GM18511 (cell line): ENCODE measurements at regions not wholly inside any gene's neighbourhood (a gene's known extent, or its start where the extent isn't known, plus 50 kb on each side); places are given as distances from the start of the nearest gene placed in this dataset.

Source experiments
- ATAC-seq: cut with Tn5 transposase; IDR thresholded peaks from one replicate; pipeline ENCODE4 v1.9.1; 2021; ENCODE audit warnings: mild to moderate bottlenecking, moderate library complexity; ENCODE audit not compliant: unreplicated experiment

DNA sequence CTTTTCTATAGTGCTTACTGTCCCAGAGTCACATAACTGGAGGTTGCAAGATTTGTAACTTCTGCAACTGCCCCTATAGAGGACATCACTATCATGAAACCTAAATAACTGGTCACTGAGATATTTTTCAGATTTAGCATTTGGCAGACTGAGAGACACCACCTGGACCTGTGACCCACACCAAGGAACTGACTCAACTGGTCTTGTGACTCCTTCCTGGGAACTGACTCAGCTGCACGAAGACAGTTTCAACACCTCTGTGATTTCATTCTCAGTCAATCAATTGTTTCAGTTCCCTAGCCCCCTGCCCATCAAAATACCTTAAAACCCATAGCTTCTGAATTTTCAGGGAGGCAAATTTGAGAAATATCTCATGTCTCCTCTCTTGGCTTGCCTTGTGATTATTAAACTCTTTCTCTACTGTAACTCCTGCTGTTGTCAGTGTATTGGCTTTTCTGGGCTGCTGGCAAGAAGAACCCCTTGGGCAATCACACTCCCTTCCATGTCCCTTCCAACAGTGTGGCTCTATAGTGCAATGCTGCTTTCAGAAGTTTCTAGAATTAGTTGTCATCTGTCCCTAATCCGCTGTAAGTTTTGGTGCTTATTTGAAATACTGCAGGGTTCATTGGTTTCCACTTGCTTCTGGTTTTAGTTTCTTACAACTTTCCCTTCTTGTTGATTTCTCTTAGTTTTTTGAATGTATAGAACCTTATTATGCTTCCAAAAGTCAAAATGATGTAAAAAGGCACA, 127.8 kb upstream of the ADCY1 start:
- no peak for ATAC-seq

DNA sequence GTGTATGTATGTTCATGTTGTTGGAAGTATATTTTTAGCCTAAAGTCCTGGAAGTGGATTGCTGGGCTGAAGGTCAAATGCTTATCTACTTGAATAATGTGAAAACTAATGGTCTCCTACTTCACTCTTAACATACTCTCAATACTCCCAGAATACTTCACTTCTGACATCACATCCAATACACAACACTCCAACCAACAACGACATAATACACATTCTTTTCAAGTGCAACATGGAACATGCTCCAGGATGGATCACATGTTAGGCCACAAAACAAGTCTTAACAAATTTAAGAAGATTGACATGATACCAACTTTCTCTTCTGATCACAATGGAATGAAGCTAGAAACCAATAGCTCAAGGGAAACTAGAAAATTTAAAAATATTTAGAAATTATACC, 126.9 kb upstream of the ADCY1 start:
- no peak for ATAC-seq

DNA sequence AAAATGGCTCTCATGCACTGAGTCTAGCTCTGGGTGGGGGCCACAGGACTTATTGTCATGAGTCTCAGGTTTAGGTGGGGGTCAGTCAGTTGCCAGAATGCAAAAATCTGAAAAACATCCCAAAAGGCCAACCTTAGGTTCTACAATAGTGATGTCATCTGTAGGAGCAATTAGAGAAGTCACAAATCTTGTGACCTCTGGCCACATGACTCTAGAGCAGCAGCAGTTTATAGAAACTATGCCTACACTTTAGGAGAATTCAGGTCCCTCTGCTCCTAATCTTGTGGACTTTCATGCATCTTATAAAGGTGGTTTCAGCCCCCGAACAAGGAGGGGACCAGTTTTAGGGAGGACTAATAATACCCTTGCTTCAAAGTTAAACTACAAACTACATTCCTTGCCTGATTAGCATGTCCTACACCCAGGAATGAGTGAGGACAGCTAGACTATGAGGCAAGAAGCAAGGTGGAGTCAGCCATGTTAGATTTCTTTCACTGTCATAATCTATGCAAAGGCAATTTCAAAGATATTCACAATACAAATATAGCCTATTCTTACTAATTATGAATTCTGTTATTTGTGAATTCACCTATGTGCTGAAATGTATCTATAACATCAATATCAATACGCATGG, 123.5 kb upstream of the ADCY1 start:
- ATAC-seq: no peak

DNA sequence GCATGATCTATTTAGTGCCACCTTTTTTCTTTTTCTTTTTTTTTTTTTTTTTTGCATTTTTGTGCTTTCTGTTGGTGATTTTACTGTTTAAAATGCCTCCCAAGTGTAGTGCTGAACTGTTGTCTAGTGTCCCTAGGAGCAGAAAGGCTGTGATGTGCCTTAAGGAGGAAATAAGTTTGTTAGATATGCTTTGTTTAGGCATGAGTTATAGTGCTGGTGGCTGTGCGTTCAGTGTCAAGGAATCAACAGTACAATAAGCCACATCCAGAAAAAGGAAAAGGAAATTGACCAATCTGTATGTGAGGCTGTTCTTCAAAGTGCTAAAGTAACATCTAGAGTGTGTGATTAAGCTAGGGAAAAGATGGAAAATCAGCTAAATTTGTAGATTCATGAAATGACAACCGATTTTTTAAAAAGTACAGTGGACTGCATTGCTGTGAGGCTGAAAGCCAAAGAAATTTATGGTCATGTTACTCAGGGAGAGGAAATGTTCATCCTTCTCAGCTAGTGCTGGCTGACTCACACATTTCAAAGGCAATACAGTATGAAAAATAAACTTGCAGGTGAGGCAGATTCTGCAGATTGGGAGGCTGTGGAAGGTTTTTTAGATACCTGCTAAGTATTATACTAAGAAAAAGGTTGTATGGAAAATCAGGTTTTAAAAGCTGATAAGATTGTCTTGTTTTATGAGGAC, 122.7 kb upstream of the ADCY1 start:
- no peak for ATAC-seq

DNA sequence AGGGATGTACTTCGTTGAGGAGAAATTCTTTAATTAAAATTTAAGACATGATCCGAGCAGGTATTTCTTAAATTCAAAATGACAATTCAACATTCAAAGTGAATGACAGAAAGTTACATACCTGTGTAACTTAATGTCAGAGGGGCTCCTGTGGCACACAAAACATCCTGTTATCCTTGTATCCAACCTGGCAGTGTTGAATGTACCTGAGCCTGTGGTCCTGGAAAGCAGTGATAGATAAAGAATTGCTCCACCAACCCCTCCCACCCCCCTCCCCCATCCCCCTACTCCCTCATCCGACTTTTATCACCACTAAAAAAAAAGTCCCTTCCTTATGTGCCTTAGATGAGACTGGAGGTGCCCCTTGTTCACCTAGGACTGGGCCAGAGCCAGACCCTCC, 119.4 kb upstream of the ADCY1 start:
- no peak for ATAC-seq

DNA sequence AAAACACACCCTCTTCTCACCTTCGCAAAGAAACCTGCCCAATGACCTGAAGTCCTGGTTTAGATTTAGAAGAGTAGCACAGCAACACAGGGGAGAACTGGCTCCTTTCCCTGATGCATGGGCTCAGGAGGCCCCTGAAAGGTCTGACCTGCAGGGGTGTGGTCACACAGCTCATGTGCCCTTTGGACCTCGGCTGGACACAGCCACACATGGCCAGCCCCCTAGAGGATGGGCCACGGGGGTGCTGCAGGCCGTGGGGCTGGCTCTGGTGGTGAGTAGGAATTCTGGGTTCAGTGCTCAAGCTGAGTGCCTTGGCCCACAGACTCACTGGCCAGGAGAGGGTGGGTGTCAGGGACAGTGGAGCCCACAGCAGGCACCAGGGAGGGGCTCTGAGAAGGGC, 118.5 kb upstream of the ADCY1 start:
- no peak for ATAC-seq

DNA sequence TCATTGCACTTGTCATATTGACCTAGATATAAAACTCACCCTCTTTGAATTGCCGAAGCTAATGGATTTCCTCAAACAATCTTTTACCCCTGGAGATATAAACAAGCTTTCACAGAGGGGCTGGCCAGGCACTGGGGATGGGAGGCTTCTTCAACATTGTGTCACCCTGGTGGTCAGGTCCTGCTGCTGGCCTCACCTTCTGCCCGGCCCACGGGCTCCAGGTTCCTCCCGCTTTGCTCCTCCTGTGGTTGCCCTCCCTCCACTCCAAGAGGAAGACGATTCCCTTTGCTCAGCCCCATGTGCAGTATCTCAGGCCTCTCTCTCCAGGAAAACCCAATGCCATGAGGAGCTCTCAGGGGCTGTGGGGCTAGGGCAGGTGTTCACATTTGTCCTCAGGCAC, 118.1 kb upstream of the ADCY1 start:
- no peak for ATAC-seq

DNA sequence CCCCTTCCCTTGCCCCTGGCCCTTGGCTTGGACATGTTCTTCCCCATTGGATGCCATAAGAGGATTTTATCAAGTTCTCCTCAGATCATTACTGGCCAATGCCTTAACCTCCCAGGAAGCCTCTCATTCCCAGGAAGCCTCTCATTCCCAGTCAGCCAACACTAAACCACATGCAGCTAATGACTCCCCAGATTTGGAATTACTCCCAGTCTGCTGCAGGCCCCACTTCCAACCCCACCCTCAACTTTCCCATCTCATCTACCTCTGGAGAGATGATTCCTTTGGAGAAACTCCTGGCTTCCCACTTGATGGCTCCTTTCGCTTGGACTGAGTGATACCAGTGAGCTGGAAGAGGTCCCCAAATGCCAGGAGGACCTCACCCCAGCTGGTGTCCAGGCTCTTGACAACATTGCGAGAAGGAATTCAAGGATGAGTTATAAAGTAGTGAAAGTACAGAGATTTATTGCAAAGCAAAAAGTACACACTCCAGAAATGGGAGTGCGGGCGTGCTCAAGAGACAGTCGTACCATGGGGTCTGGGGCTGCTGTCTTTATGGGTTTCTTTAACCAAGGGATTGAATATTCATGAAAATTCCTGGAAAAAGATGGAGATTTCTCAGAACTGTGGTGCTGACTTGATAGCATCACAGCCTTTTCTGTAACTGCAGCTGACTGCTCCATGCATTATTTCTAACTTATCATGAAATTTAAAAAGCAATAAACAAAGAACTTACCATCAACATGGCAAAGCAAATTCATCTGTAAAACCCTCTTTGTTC, 117.2 kb upstream of the ADCY1 start:
- ATAC-seq: no peak

DNA sequence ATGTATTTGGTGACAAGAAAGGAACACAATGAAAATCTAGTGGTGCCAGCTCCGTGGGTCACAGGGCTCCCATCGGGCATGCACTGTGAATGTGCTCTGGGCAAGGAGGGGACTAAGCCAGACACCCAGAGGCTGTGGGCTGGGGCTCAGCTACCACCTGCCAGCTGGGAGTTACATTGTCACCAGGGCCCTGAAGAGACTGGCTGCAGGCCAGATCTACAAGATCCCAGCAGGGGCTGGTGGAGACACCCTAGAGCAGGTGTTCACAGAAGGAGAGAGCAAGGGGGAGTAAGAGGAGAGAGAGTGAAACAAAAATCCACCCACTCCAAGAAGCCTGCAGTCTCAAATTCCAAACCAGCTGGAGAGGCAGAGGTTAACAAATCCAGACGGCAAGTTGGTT, 116.6 kb upstream of the ADCY1 start:
- ATAC-seq: no peak

DNA sequence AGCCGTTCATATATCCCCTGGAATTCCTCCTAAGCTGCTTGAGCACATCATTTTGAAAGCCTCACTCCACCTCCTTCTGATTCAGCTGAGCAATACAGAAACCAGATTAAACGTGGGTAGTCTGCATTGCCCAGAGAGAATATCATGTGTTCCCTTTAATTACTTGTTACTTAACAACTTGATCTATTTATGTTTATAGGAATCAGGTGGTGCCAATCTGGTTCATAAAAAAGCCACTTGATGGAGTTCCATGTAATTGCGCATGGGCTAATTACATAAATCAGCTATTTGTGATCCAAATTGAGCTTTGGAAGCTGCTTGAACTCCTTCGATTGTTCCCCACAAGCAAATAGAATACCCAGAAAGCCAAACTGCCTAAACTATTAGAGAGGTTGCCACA, 114.7 kb upstream of the ADCY1 start:
- ATAC-seq: no peak

DNA sequence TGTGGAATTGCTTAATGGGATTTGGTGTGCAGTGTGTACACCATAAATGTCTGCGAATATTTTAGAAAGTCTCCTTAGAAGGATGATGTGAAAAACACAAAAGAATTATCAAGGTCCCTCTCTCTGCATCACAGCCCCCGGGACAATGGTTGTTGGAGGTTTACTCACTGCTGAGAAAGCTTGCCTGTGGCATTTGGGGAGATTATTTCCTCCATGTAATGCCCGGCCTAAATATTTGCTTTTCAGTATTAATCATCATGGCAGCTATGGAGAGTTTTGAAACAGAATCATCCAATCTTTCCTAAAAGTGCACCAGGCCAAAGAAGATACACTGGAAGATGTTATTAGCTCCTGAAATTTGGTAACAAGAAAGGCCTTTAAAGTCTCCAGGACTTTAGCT, 113.8 kb upstream of the ADCY1 start:
- no peak for ATAC-seq

DNA sequence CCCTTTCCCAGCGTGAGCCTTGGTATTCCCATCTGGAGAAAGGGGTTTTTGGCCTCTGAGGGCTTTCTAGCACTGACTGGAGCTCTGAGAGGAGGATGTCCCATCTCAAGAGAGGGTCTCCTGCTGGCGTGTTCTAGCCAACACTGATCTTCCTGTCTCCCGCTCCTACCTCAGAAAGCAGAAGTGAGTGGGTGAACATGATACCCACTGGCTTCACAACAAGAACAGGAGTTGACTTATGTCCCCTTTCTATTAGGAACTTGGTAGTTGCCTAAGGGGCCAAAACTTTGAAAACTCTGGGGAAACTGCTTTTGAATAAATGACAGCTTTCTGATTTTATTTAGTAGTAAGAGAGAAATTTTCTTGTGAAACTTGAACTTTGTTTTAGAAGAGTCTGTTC, 113.1 kb upstream of the ADCY1 start:
- ATAC-seq: no peak

DNA sequence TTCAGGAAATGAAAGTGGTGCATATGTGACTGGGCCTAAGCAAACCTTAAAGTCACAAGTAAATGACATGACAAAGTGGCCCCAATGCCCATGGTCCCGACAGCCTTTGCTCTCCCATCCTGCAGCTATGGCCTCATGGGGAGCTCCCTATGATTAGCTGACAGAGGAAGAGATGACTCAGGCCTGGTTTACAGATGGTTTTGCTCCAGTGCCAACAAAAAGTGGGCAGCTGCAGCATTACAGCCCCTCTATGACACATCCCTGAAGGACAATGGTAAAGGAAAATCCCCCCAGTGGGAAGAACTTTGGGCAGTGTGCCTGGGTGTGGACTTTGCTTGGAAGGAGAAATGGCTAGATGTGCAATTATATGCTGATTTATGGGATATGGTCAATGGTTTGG, 105.1 kb upstream of the ADCY1 start:
- no peak for ATAC-seq

DNA sequence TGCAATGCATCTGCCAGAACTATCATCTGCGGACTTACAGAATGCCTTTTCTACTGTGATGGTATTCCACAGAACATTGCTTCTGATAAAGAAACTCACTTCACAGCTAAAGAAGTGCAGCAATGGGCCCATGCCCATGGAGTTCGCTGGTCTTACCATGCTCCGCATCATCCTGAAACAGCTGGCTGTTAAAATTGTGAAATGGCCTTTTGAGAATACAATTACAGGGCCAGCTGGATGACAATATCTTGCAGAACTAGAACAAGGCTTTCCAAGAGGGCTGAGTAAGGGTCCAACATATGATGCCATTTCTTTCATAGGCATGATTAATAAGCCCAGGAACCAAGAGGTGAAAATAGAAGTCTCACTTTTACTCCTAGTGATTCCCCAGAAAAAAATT, 104.1 kb upstream of the ADCY1 start:
- ATAC-seq: no peak

DNA sequence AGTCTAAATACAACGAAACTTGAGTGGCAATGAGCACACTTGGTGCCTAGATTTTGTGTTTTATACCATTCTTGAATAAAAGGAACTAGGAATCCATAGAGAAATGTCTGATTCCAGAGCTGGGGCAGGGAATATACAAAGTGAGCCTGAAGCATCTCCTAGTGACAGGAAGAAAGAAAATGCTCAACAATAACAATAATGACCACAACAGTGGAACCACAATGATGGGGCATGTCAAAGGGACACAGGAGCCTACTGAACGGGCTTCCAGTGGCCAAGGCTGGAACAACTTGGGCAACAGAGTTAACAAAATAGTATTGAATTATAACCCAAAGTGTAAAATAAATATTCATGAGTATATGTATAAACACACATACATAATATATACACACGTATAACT, 94.4 kb upstream of the ADCY1 start:
- no peak for ATAC-seq

DNA sequence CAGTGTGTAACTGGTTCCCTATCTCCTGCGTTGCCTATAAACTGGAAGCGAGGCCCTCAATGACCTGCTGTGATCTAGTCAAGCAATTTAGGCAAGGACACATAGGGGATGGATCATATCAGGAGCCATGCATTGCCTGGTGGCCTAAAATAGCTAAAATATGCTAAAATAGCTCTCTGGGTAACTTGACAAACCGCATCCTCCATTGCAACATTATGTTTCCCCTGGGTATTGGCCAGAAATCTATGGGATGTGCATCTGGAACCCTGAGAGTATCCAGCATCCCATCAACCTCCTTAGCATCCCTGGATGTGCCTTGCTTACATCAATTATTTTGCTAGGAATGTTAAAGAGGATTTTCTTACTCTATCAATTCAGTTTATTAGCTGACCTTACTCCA, 91.7 kb upstream of the ADCY1 start:
- ATAC-seq: no peak

DNA sequence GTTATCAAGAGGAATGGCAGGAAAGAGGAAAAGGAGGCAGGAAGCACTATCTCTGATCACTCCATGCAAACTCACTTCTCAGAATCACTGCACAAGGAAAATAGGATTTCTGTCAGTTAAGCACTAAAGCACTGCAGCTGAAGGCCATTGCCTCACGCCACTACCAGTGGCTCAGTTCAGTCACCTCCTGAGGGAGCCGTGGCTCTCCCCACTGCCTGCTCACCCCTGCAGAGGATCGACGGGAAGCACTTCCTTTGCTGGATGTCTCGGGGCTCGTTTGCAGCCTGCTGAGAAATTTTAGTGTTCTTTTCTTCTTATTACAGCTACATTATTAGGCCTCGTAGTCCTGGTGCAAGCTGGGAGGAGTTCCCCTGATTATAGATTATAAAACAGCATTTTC, 90.1 kb upstream of the ADCY1 start:
- no peak for ATAC-seq

DNA sequence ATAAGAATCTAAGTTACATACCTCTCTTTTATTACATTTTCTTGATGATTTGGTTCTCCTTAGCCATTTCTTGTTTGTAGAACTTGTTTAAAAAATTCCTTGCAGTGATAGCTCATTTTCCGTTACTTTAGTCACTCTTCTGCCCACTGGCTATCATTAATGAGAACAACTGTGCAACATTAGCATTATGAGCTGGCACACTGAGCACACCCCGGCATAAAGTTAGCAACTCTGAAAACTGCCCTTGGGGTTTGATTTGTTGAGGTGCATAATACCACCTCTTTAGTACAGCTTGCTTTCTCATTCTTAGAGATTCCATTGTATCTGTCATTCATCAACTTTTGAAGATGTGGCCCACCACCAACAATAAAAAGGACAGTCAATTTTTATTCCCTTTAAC, 87.6 kb upstream of the ADCY1 start:
- no peak for ATAC-seq

DNA sequence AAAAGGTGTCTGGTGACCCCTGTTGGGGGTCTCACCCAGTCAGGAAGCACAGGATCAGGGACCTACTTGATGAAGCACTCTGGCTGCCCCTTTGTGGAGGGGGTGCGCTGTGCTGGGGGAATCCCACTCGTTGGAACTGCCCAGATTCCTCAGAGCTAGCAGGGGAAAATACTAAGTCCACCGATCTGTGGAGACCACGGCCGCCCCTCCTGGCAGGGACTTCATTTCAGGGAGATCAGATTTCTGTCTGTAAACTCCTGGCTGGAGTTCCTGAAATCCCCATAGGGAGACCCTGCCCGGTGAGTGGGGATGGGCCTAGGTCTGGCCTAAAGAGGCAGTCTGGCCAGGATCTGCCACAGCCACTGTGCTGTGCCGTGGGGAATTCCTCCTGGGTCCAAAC, 79.3 kb upstream of the ADCY1 start:
- no peak for ATAC-seq

DNA sequence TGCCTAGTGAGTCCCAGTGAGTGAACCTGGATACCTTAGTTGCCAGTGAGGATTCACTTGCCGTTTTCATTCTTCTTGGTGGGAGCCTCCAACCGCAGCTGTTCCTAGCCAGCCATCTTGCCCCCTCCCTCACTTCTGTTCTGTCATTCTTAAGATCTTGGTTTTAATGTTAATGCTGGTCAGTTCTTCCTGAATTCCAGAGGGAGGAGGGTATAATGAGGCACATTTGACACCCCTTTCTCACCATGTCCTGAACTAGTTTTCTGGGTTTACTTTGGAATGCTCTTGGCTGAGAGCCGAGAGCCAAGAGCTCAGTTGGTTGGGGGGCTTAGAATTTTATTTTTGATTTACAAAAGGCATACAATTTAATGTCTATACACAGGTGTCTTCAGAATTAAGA, 78.5 kb upstream of the ADCY1 start:
- no peak for ATAC-seq

DNA sequence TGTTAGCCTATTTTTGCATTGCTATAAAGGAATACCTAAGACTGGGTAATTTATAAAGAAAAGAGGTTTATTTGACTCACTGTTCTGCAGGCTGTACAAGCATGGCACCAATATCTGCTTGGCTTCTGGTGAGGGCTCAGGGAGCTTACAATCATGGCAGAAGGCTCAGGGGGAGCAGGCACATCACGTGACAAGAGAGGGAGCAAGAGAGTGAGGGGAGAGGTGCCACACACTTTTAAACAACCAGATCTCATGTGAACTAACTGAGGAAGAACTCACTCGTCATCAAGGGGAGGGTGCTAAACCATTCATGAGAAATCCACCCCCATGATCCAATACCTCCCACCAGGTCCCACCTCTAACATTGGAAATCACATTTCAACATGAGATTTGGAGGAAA, 73.9 kb upstream of the ADCY1 start:
- no peak for ATAC-seq

DNA sequence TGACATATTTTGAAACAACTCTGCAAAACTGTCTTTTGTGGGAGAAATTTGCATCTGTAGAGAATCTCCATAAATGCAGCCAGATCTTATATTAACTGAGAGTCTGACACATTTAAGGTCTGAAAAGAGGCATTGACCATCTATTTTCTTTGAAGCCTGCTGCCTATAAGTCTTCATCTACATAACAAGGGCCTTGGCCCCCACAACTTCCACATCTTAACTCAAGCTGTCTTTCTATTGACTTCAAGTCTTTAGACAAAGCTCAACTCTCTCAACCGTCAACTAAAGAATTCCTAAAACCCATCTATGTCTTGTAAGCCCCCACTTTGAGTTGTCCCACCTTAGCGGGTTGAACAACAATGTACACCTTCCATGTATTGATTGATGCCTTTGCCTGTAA, 72.4 kb upstream of the ADCY1 start:
- no peak for ATAC-seq
